Middle frontal gyrus (tissue), 1 donor: ENCODE measurements at regions not wholly inside any gene's neighbourhood (a gene's known extent, or its start where the extent isn't known, plus 50 kb on each side); places are given as distances from the start of the nearest gene placed in this dataset.

Experiments used
- DNase-seq: peaks from one replicate; pipeline ENCODE4 v3.0.0-alpha.2; 2015; ENCODE audit warnings: low spot score; ENCODE audit errors: extremely low spot score

DNA sequence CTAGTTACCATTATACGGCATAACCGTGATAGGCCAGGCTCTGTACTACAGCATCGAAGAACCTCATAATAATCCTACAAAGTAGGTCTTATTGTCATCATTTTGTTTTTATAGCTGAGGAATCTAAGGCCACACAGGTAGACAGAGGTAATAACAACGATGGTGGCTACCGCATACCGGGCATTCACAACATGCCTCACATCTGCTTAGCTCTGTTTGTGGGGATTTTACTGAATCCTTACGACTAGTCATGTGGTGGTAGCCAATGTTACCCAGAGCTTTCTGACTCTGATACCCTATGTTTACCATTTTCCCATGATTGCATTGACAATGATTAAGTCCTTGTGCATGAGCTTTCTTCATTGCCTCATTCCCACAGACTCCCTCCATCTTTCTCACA, 269.4 kb downstream of the TCF7L2 start:
- no peak for DNase-seq

DNA sequence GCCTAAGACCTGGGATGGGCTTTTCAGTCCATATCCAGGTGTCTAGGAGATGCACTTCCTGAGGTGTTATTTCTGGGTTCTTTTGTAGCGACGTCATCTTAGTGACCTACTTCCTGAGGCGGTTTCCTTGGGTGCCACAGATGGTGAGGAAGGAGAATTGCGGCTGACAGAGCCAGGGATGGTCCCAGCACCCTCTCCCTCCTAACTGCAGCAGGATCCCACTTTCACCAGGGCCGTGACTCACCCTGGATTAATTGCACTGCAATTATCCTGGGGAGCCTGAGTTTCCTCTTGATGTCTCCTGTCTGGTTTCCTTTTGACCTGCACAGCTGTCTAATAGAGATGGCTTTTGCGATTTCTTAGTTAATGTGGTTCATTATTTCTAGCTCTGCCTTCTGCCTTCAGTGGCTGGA, 271.7 kb downstream of the TCF7L2 start:
- no peak for DNase-seq

DNA sequence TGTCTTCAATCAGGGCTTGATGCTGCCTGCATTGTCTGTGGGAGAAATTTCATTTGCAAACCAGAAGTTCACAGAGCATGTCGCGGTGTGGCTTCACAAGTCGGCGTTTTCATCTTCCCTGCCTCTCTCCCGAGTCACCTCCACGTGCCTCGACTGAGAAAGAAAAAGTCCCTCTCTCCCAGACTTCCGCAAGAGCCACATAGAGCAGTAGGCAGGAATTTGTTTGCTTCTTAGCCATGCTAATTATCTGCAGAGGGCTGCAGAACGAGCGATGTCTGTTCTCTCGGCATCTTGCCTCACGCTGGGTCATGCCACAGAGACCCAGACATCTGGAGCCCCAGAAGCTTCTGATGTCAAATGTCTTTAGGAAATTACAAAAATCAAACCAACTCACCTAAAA, 272.2 kb downstream of the TCF7L2 start:
- no peak for DNase-seq

DNA sequence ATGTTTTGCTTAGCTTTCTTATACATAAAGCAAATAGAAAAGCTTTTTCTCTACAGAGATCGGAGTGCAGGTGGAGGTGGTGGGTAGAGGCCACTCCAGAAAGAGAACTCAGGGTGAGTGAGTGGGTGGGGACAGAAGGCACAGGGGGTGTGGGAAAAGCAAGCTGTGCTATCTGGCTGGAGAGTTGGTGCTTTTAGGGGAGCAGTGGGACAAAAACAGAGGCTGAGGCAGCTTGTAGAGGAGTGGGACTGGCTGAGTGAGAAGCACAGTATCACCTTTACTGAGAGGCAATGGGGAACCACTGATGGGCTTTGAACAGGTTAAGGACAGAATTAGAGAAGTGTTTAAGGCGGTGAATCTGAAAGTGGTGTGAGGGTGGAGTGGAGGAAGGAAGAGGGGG, 275.3 kb downstream of the TCF7L2 start:
- DNase-seq: no peak

DNA sequence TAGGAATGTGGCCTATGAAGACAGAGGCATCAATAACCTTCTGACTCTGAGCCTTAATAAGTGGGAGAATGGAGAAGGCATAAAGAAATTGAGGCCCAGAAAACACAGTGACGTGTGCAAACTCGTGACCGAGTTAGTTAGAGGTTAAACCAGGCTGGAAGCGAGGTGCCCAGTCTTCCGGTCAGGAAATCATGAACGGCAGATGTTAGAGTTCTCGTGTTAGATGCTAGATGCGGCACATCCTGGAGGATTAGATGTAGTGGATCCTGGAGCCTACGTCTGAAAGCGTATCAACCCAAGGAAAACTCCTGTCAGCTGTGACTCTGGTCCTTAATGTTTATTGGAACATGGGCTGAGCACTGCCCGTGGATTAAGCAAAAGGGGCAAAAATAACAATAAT, 275.9 kb downstream of the TCF7L2 start:
- DNase-seq: no peak

DNA sequence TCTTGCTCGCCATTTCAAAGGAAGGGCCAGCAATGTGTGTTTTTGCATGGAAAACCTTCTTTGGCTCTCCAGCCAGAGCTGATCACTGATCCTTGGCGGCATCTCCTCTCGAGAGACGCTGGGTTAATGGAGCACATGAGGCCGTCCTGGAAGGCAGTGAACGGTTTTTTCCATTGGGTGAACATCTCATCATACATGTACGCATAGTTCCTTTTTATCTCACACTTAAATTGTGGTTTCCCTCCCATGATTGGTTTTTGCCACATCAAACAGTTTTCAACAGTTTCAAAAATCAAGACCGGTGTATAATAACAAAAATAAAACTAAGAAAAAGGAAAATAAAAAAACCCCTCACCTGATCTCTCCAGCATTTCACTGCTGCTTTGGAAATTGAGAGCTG, 276.4 kb downstream of the TCF7L2 start:
- DNase-seq: no peak

DNA sequence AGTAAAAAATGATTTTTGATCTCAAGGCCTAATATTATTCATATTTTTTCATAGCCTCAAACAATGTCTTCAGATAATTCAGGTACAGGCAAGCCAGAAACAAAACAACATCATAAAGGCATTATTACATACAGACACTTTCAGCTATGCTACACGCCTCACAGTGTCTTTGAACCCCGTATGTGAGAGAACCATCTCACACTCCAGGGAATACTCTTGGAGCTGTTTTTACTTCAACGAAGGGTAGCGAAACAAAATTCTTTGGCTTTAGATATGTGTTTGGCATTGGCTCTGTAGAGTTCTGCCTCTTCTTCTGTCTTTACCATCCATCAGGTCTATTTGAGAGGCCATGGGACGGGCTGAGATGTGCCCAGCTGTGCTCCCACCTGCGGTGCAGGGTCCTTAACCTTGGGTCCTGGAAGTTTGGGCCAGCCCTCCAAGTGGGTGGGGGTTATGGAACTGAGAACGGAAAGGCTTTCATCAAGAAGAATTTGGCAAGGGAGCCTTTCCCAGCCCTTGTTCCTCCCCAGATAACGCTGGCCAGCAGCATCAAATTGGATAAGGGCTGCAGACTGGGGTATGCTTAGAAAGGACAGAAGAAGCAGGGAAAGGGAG, 276.9 kb downstream of the TCF7L2 start:
- DNase-seq: no peak

DNA sequence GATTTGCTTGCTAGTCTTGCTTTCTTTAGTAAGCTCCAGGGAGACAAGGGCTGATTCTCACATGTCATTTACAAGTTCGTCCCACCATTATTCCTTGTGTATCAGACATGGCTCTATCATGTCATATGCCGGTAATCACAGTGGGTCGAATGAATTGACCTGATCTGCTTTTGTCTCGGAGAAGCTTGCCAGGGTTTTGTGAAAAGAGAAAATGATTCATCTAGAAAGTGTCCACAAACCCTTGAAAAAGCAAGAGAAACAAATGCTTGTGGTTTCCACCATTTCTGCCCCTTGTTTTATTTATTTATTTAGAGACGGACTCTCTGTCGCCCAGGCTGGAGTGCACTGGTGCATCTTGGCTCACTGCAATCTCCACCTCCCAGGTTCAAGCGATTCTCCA, 278.5 kb downstream of the TCF7L2 start:
- DNase-seq: no peak

DNA sequence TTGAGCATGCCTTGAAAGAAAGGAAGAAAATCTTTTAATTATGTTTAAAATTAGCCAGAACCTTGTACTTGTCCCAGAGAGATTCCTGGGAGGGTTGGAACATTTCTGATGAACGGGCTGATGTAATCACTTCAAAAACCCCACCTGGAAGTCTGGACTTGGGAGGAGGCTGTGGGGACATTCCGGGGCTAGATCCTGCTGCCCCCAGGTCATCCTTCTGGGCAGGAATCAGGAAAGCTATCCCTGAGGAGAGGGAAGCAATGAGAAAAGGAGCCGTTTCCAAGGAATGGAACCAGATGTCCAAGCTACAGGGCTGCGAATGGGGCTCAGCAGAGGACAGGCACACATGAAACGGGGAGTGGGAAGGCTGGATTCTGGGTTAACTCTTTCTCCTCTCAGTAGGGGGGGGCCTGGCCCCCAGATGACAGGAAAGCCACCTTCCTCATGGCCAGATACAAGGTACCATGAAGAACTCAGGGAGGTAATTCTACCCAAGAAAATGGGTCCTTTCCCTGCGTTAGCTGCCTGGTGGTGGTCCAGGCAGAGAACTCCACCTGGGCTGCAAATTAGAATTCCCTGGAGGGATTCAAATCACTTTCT, 280.1 kb downstream of the TCF7L2 start:
- no peak for DNase-seq

- DNase-seq: no peak
Measured at GRCh38 chr10:113232928-113233511, 283.0 kb downstream of the TCF7L2 start.

GRCh38 chr10:113234481-113234880, 284.4 kb downstream of the TCF7L2 start:
- no peak for DNase-seq

DNA sequence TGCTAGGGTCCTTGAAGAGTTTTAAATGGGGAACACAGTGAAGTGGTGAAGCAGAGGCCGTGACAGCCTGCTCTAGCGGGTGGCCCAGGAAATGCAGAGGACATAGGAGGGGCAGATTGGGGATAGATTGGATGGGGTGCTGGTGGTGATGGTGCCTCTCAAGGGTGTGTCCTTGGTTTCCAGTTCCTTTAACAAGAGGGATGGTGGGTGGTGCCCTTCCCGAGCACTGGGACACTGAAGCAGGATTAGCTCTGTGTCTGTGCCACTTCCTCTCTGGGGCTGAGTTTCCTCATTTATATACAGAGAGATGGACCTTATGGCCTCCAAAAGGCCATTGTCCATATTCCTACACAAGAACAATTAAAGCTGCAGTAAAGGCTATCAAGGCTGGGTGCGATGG, 285.5 kb downstream of the TCF7L2 start:
- DNase-seq: no peak

DNA sequence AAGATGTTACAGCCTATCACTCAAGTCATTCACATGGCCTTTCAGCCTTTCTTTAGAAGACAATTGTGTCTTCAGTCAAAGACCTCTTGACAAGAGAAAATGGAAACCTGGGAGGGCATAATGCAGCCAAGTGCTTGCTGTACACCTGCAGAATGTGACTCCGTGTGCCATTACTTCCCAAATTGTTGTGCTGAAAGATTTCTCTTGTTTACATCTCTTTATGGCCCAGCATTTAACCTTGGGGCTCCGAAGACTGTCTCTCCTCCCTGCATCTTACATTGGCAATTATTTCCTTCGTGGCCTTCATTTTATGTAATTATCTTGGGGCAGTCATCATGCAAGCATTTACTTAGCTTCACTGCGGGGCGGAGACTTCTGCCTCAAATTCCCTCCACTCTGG, 287.0 kb downstream of the TCF7L2 start:
- no peak for DNase-seq

- no peak for DNase-seq
Measured at GRCh38 chr10:113239566-113240350, 289.7 kb downstream of the TCF7L2 start.

DNA sequence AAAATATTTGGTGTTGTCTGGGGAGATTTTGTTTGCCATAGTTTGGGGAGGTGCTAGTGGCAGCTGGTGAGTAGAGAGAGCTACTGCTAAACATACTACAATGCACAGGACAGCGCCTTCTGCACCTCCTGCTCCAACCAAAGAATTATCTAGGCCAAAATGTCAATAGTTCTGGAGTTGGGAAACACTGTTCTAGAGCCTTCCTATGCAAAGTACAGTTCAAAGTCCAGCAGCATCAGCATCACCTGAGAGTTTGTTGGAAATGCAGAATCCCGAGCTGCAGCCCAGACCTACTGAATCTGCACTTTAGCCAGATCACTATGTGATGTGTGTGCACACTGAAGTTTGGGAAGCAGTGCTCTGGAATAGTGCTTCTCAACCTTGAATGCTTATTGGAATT, 290.7 kb downstream of the TCF7L2 start:
- no peak for DNase-seq

DNA sequence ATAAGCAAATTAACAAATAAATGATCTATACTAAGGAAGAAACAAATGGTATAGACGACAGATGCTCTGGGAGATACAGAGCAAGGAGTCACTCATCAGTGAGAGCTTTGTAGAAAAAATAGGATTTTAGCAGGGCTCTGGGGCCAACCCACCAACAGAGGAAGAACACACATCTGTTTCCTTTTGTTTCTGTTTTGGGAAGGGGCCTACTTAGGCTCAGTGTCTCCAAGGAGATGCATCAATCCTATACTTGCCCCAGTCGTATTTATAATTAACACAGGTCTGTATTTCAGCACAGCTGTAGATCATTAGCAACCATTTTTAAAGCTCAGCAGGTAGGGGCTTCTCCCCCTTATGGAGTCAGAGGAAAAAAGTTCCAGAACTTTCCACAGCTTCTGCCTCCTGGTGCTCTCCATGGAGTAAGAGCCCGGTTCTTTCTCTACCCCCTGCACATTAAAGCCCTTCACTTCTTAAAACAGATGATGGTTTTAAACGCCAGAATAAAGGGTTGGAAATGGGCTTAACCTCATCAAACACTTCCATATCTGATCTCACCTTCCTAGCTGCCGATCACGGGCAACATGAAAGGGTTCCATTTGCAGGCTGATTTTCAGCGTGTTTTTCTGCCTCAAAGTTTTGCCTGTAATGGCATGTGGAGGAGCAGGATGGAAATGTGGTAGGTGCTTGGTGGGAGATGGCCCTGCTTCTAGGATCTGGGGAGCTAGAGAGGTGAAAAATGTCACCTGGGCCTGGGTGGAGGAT, 291.7 kb downstream of the TCF7L2 start:
- DNase-seq: no peak

DNA sequence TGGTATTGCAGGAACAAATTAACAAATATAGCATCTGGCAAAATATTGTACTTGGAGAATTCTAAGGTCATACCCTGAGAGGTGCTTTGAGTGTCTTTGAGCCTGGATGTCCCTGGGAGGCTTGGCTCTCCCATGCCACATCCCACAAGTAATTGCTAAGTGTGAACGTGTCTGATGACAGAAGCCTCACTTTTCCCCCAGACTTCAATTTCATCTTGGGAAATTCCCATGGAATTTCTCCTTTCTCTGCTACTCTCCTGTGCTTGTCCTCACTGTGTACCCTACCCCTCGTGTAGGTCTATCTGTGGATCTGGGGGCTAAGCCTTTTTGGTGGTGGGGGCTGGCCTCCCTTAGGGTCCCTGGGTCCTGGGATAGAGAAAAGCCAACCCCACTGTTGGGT, 293.3 kb downstream of the TCF7L2 start:
- no peak for DNase-seq

- no peak for DNase-seq
Measured at GRCh38 chr10:113244750-113245149, 294.7 kb downstream of the TCF7L2 start.

DNA sequence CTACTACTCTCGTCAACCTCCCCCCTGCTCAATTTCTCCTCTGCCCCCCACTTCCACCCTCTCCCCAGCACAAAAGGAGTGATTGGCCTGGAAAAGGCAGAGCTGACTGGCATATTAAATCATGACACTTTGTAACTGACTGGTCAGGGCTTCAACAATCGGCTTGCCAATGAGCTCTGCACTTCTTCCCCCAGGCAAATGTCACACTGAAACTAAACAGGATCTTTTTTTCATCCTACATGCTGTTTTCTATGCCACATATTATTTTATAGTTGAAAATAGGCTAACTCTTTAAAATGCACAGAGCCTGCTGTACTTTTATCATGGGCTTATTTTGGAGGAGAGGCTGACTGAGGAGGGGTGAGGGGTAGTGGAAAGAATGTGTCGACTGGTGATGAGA, 295.2 kb downstream of the TCF7L2 start:
- no peak for DNase-seq

- DNase-seq: no peak
Measured at GRCh38 chr10:113247050-113247449, 297.0 kb downstream of the TCF7L2 start.
